ENCODE measurements at regions not wholly inside any gene's neighbourhood (a gene's known extent, or its start where the extent isn't known, plus 50 kb on each side); places are given as distances from the start of the nearest gene placed in this dataset.

DNA sequence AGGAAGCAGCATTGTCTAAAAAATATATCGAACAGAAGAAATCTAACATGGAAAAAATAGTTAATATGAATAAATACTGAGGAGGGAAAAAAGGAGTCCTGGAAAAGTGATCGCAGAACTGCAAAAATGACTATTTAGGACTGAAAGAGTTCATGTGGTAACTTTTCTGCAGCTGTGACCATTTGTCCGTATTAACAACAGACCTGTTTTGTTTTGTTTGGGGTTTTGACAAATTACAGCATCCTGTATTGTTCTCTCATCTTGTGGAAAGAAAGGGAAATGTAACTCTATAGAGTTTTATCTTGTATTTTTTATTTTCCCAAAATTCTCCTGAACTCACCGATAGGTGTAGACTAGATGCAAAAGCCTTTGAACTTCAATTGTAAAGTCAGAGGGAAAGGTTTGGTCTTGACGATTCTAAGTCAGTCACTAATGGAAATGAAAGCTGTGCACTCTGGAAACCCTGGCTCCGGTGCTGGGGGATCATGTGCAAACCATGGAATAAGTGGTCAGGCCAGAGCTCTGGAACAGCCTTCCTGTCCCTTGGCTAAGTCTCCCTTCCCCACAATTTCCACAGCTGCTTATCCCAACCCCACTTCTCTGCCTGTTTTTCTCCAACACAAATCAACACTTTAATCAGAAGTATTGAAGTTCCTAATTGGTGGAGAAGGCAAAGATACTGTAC lies 51.2 kb upstream of the MARCKS start:
- peaks cover 3% of the 10 kb centered on the region for H3K9me3 Mint-ChIP-seq
- H3K27ac Mint-ChIP-seq = no peak overlapping the region
- no peaks in the 10 kb centered on the region for H3K36me3 Mint-ChIP-seq (ENCODE audit: low read depth)
- H3K4me1 Mint-ChIP-seq (ENCODE audit: low read depth) = peaks cover 7% of the 10 kb centered on the region
- H3K4me3 Mint-ChIP-seq = no peak overlapping the region
- H3K27me3 Mint-ChIP-seq = no peaks in the 10 kb centered on the region
